GM20000 (cell line): ENCODE measurements at regions not wholly inside any gene's neighbourhood (a gene's known extent, or its start where the extent isn't known, plus 50 kb on each side); places are given as distances from the start of the nearest gene placed in this dataset.

Experiments used
- DNase-seq: peaks from one replicate; pipeline ENCODE4 v3.0.0; 2012; ENCODE audit warnings: low spot score
- CTCF ChIP-seq: IDR thresholded peaks from 2 replicates; pipeline ENCODE4 v1.5.1; 2012; ENCODE audit warnings: mild to moderate bottlenecking, control low read depth; ENCODE audit errors: extremely low read depth, missing control alignments

GRCh38 chr2:16250466-16250865 lies 310.1 kb downstream of the MYCN start:
- no peak for TF ChIP-seq CTCF
- DNase-seq, result no peak

- TF ChIP-seq CTCF, result no peak
- DNase-seq, result no peak
These were observed 309.7 kb downstream of the MYCN start for GRCh38 chr2:16250056-16250425.

GRCh38 chr2:16249246-16250055 lies 309.1 kb downstream of the MYCN start:
- no peak for TF ChIP-seq CTCF
- DNase-seq, result no peak

GRCh38 chr2:16248571-16249105 lies 308.3 kb downstream of the MYCN start:
- DNase-seq, result no peak
- TF ChIP-seq CTCF, result no peak

- no peak for DNase-seq
- TF ChIP-seq CTCF, result no peak
These were observed 307.2 kb downstream of the MYCN start for GRCh38 chr2:16247326-16248122.

GRCh38 chr2:16246911-16247310 lies 306.6 kb downstream of the MYCN start:
- DNase-seq, result no peak
- no peak for TF ChIP-seq CTCF

GRCh38 chr2:16246281-16246850 lies 306.0 kb downstream of the MYCN start:
- TF ChIP-seq CTCF, result no peak

More at GRCh38 chr2:16246281-16246850, 306.0 kb downstream of the MYCN start:
- no peak for DNase-seq
